AG04449 (cell line): ENCODE measurements at regions not wholly inside any gene's neighbourhood (a gene's known extent, or its start where the extent isn't known, plus 50 kb on each side); places are given as distances from the start of the nearest gene placed in this dataset.

ENCODE experiments used
- CTCF ChIA-PET: fragments of 350-600 bp; formaldehyde crosslinking; extraction: SDS; loops from one replicate; lab custom pipeline; 2021; ENCODE audit warnings: antibody characterized with exemption; lab: Yijun Ruan, JAX
- POLR2A ChIA-PET: fragments of 400-600, 350-600 bp; formaldehyde crosslinking; extraction: SDS; loops from one replicate; lab custom pipeline; 2020; ENCODE audit warnings: antibody characterized with exemption, inconsistent platforms; lab: Yijun Ruan, JAX
- DNase-seq: peaks from one replicate; pipeline ENCODE4 v3.0.0-alpha.2; 2010; ENCODE audit warnings: low read depth, low spot score
- H3K4me3 ChIP-seq: 2 replicates; pipeline ENCODE4 v1.5.1; 2011; ENCODE audit warnings: low read depth, mild to moderate bottlenecking, control low read depth, low read length
- CTCF ChIP-seq: IDR thresholded peaks from one replicate; pipeline ENCODE4 v1.5.1; 2011; ENCODE audit warnings: mild to moderate bottlenecking, moderate library complexity, low read length, control low read depth, inconsistent platforms; ENCODE audit not compliant: insufficient read depth; ENCODE audit errors: missing control alignments

GRCh38 chr2:75338461-75338860 lies 139.1 kb upstream of the TACR1 start:
- TF ChIP-seq CTCF, result no peak
- CTCF ChIA-PET, result no interaction called here
- no peak overlapping the region for H3K4me3 ChIP-seq
- no peak for DNase-seq
- POLR2A ChIA-PET, result no interaction called here

GRCh38 chr2:75337619-75338018 lies 138.3 kb upstream of the TACR1 start:
- no peak for TF ChIP-seq CTCF
- ChIA-PET POLR2A (no interaction called here), CTCF (no interaction called here)
- no peak for DNase-seq
- H3K4me3 ChIP-seq, result no peak overlapping the region

GRCh38 chr2:75337016-75337415 lies 137.7 kb upstream of the TACR1 start:
- POLR2A ChIA-PET, result no interaction called here
- CTCF ChIA-PET, result no interaction called here
- no peak for DNase-seq
- TF ChIP-seq CTCF, result no peak
- no peak overlapping the region for H3K4me3 ChIP-seq

- CTCF ChIA-PET, result no interaction called here
- no peak overlapping the region for H3K4me3 ChIP-seq
- no peak for TF ChIP-seq CTCF
- no peak for DNase-seq
- POLR2A ChIA-PET, result no interaction called here
Observed at GRCh38 chr2:75336451-75336850, 137.1 kb upstream of the TACR1 start.

- no peak overlapping the region for H3K4me3 ChIP-seq
- no peak for DNase-seq
- TF ChIP-seq CTCF, result no peak
- POLR2A ChIA-PET, result no interaction called here
- CTCF ChIA-PET, result interaction anchor here (0.7 kb wide), 1 partner anchor 586 kb away, joined by 3 read pairs; no protein-coding TSS in a partner anchor
Observed at GRCh38 chr2:75334076-75334475, 134.8 kb upstream of the TACR1 start.

GRCh38 chr2:75333646-75334045 lies 134.3 kb upstream of the TACR1 start:
- ChIA-PET CTCF (interaction anchor here (0.7 kb wide), 1 partner anchor 586 kb away, joined by 3 read pairs; no protein-coding TSS in a partner anchor), POLR2A (no interaction called here)
- H3K4me3 ChIP-seq, result no peak overlapping the region
- no peak for DNase-seq
- no peak for TF ChIP-seq CTCF

GRCh38 chr2:75328156-75328555 lies 128.8 kb upstream of the TACR1 start:
- no peak overlapping the region for H3K4me3 ChIP-seq
- CTCF ChIA-PET, result no interaction called here
- no peak for TF ChIP-seq CTCF
- POLR2A ChIA-PET, result no interaction called here
- DNase-seq, result no peak
